ENCODE measurements at regions not wholly inside any gene's neighbourhood (a gene's known extent, or its start where the extent isn't known, plus 50 kb on each side); places are given as distances from the start of the nearest gene placed in this dataset.

DNA sequence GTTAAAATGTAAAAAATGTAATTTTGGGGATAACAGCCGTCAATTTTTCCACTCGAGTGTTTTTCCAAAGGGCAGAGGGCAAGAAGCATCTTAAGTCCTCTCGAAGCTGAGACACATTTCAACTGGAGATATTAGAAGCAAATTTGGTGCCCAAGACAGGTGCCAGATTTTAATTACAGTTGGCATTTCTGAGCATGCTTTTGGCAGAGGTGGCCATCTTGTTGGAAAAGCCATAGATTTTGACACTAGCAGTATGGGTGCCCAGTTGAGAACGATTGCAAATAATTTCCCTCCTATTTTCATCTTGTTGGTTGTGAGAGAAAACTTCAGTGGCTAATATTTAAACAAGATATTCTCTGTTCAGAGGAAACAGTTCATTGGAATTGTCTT, 146.3 kb downstream of the TM9SF2 start:
- no peak for DNase-seq (ENCODE audit: low spot score)

DNA sequence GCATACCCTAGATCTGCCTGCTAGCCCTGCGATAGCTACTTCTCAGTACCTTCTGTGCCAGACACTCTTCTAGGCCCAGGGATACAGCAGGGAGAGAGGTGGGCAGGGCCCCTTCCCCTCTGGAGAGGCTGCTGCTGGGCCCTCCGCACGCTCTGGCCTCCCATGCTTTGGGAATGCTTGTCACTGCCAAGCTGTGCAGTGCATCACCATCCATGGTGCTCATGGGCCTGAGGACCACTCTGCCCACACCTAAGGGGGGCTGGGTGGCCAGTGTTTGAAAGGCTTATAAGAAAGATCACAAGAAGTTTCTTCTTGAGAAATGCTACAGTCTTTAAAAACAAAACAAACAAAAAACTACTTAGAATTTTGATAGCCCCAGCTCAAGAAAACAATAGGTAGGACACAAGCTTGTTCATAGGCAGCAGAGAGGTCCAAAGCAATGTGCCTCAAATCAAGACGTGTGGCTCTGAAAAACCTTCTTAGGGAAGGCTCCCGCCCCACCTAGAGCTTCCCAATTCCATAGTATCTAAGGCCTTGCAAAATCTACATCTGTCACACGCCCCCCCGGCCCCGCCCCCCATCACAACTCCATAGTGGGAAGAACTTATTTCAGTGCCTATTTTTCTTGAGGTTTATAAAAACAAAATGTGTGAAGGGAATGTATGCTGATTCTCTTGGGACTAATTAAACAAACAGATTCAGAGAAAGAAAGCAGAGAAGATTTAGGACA, 145.8 kb downstream of the TM9SF2 start:
- no peak for DNase-seq (ENCODE audit: low spot score)

DNA sequence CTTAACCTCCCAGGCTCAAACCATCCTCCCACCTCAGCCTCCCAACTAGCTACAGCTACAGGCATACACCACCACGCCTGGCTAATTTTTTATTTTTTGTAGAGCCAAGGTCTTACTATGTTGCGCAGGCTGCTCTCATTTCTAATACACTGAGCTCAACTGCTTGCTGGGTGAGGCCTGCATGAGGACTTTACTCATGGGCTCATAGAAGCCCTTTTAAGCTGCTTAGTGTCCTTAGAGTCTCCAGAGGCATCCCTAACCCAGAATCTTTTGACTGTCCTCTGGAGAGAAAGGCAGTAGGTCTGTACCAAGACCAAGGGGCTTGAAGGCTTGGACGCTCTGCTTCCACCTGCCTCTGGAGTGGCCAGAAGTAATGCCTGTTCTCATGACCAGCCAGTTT, 141.6 kb downstream of the TM9SF2 start:
- no peak for DNase-seq (ENCODE audit: low spot score)

DNA sequence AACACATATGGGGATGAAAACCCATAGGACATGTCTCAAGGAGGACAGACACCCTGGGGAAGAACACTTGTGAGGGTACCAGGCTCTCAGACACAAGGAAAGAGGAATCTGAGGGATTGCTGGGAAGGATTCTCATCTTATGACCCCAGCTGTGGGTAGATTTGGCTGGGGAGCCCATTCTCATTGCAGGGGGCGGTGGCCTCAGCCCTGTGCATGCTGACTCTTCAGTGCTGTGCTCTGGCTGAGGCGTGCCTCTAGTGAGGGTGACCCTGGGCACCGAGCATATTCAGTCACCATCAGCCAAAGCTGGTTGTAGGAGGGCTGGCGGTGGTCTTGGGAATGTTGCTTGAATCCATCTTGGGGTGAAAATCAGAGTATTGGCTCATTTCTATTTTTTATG, 140.7 kb downstream of the TM9SF2 start:
- no peak for DNase-seq (ENCODE audit: low spot score)

DNA sequence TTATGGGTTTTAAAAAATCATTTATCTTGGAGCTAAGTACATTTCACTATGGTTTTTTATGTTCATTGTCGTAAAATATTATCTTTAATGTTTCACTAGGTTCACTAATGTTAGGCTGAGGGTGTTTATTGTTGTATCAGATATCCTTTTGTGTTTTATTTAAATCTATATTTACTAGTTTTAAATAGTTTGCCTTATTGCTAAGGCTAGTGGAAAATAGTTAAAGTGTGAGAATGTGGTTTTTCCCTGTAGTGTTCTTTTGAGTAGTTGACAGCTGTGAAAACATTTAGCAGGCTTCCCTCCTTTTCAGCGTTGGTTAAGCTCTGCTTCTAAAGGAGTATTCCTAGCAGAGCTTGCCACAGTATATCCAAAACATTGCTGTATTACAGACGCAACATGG, 139.0 kb downstream of the TM9SF2 start:
- DNase-seq (ENCODE audit: low spot score): no peak

DNA sequence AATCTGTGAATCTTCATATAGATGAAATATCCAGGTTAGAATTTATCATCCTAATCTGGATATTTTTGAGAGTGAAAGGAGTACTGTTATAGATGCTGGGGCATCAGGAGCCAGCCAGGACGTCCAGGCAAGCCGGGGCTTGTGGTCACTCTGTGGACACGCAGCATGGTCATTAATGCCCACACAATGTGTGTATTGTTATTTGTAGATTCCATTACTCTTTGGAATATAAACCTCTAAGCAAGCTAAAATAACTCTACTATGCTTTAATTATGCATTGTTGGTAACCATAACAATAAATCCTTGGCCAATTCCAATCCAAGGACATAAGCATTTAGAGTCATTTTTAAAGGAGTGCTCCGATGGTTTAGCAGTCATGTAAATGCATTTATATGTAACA, 137.9 kb downstream of the TM9SF2 start:
- DNase-seq (ENCODE audit: low spot score): no peak

DNA sequence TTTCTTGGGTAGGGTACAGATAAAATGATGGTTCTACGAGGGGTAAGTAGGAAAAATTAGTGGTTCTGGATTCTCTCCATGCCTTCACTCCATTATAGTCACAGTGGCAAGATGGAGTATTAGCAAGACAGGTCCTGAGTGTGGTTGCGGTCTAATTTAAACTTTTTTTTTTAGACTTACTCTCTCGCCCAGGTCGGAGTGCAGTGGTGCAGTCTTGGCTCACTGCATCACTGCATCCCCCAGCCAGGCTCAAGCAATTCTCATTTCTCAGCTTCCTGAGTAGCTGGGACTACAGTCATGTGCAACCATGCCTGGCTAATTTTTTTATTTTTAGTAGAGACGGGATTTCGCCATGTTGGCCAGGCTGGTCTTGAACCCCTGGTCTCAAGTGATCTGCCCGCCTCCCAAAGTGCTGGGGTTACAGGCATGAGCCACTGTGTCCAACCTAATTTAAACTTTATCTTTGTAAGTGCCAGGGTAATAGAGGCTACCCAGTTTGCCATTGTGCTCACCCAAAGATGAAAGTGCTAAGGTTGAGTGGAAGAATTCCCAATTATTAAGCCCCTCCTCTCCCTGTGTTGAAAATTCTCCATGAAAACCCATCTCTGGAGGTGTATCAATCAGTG, 135.6 kb downstream of the TM9SF2 start:
- DNase-seq (ENCODE audit: low spot score): no peak

DNA sequence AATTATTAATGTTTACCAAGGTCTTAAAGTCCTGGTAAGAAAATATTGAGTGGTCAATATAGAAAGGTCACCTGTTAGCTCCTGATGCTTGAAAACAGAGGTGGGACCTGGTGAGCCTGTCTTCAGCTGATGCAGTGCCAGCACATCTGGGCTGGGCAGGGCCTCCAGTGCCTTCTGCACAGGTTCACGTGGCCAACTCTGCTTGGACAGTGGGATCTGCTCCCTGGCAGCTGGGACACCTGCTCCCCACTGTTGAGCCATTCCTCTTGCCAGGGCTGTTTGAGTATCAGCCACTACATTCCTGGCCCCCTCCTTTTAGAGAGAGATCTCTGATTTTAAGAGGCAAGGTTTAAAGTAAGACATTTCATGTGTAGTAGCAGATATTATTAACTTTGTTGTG, 135.0 kb downstream of the TM9SF2 start:
- DNase-seq (ENCODE audit: low spot score): no peak

DNA sequence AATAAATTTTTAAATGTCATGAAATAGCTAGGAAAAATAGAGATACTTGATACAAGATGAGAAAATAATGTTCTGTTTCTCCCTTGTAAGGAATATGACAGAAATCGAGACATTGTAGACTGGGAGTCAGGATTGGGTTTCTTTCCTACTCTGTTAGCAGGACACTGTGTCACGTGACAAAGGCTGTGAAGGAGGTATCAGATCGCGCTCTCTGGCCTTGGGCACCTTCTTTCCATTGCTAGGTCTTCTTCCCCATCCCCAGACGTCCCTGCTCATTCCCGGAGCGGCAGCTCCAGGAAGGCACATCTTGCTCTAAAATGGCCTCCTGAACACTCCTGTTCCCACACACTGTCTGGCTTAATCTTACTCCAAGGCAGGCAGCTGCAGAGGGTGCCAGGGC, 133.4 kb downstream of the TM9SF2 start:
- DNase-seq (ENCODE audit: low spot score): no peak

DNA sequence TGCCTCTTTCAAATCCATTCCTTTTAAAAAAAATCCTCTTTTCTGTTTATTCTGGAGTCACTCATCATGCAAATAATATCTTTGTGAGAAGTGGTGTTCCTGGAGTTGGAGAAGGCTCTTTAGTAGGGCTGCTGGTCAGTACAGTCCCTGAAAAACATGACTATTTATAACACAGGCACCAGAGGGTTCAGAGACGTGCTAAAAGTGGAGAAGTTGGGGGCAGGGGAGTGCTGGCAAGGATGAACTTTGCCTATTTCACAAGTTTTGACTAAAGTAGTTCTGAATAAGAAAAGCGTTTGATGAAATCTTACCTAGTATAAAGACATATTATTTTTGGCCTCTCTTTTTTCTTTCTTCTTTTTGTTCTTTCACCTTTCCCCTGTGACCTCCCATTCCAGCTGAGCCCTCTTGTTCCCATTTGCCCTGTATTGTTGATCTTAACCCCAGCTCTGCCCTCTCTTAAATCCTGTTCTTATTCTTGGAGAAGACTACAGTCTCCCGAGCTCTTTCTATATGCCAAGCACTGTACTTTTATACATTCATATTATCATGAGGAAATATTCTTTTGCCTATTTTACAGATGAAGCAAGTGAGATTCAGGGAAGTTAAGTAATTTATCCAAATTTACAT, 129.1 kb downstream of the TM9SF2 start:
- no peak for DNase-seq (ENCODE audit: low spot score)

DNA sequence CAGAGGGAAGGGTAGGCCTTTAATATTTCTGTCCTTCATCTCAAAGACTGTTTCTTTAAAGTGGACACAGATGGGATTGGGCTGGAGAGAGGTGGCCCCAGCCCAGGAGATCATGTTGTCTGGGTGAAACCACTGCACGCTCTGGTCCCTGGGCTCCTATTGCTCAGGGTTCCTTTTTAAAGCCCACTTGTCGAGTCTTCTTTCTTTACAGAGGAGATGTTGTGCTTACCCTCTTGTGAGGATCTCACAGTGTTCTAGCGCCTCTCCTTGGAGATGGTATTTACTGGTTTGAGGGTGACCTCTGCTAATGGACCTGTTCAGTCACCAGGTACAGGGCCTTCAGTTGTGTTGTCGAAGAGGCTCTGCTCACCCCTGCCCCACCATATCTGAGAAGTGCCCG, 128.4 kb downstream of the TM9SF2 start:
- DNase-seq (ENCODE audit: low spot score): no peak

DNA sequence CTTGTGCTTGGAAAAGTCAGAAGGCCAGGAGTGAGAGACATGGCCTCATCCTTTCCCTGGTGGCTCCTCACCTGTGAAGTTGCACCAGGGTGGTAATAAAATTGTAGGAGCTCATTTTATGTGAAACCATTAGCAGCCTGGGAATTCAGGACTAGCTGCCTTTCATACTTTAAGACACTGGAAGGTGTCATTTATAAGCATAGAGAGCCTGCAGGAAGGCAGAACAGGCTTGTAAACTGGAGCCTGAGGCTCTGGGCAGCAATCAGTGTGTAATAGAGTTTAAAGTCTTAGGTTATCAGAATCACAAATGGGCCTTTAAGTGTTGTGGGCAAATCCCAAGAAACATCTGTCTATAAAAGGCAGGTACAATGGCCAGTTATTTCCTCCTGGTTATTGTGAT, 127.2 kb downstream of the TM9SF2 start:
- DNase-seq (ENCODE audit: low spot score): no peak

DNA sequence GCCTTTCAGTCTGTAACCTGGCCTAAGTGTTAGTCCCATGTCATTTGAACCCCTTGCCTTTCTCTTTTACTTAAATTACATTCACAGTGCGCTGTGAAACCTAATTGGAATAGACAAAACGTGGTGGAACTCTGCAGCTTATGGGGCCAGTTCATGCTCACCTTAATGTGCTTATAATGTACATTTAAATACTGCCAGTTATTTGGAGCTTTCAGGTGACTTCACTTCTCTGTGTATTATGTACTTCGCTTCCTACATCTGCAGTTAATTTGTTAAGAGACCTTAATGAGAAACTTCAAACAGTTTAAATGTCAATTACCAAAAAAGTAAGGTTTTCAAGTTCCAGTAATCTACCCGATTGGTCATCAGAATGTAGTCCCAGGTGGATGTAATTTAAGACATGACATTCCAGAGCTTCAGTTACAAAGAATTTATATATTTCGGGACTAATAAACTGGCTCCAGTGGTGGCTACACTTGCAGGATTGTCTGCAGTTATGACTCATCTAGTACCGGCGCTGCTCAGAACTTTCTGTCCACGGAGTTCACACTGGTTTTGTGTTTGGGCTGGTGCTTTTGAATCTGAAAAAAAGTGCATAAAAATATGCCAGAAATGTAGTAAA, 125.3 kb downstream of the TM9SF2 start:
- DNase-seq (ENCODE audit: low spot score): no peak

DNA sequence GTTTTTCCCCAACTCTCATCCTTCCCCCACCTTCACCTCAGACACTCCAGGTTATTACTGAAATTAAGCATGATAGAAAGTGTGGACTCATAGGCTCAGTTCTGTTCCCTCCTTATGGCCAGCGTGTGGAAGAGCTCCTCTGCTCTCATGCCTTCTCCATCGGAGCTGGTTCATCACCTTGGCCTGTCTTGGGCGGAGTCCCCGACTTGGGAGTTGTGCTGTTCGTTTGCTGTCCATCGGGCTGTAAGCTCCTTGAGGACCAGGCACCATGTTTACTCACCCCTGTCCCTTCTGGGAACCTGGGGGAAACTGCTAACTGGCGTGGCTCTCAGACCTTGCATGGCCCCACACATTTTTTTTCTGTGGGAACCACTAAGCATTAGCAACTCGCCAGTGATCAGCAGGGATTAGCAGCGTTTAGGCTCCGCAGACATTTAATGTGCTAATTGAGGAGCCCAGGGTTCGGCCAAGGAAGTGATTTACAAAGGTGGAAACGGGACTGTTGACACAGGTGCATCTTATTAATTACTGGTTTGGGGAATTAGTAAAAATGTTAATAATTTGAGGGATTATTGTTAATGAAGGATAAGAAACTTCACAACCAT, 123.8 kb downstream of the TM9SF2 start:
- DNase-seq (ENCODE audit: low spot score): no peak

DNA sequence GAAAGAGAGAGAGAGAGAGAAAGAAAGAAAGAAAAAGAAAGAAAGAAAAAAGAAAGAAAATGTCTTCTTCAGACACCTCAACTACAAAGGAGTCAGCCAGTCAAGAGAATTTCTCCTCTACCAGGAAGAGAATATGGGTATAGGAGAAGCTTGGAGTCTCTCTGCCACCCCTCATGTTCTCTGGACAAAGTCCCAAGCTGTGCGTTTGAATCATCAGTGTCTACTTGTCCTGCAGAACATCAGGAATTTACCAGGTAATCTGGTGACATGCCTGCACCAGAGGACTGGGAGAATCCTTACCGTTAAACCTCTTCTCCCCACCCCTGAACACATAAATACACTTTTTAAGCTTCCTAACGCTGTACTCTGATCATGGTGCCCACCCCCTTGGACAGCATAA, 119.5 kb downstream of the TM9SF2 start:
- no peak for DNase-seq (ENCODE audit: low spot score)

DNA sequence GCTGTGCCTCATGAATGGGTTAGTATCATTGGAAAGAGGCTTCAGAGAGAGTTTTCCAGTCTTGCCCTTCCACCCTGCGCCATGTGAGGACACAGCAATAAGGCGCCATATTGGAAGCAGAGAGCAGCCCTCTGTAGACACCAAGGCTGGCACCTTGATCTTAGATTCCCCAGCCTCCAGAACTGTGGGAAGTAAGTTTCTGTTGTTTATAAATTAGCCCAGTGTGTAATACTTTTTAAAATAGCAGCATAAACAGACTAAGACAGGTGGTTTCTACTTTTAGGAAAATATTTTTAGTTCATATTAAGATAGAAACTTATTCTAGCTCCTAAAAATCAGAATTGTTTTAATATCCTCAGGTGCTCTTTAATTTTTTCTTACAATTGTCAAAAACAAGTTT, 117.9 kb downstream of the TM9SF2 start:
- DNase-seq (ENCODE audit: low spot score): no peak

DNA sequence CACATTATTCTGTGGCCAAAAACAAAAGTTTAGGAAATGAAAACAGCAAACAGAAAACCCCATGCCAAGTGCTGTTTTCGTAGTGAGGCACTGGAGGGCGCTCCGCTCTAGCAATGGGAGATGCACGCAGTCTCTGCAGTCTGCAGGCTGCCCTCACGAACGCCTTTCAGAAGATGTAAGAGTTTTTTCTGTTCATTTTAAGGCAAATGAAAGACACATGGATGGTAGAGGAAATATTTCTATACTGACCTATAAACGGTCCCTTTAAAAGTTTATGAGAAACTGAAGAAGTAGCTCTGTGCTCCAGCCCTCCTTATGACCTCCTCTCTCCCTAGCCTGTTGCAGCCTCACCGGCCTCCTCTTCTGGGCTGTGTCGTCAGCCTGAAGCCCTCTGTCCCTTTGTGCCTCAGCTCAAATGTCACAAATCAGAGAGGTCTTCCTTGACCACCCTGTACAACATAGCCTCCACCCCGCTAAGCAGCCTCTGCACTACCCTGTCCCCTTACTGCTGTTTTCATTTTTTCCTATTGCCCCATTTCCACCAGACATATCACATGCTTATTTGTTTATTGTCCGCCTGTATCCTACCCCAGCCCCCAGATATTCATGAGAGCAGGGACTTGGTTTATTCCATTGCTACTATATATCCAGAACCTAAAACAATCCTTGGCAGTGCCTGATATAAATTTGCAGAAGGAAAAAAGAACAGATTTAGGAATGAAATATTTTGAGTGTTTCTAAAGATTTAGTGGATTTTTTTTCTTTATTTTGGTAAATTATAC, 116.4 kb downstream of the TM9SF2 start:
- peak; percentile 68 for DNase-seq (ENCODE audit: low spot score)

DNA sequence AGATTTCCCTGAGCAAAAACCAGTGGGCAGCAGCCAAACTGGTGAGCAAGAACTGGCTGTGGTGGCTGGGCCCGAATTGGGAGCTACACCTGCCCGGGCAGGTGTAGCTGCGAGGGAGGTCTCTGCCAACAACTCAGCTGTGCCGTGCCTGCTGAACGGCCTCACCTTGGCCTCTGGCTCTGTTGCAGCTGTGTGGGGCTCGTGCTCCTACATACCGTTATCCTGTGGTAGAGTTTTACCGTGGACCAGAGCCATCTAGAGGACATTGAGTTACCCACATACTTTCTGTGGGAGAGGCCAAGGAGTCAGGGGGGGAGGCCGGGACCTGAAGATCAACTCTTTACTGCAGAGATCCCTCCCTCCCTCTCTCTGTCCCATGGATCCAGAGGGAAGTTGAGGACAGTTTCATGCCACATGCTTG, 113.2 kb downstream of the TM9SF2 start:
- DNase-seq (ENCODE audit: low spot score): peak; percentile 61

Data from HT-29 (cell line).